HEK293 (cell line): ENCODE measurements at regions not wholly inside any gene's neighbourhood (a gene's known extent, or its start where the extent isn't known, plus 50 kb on each side); places are given as distances from the start of the nearest gene placed in this dataset.

Source experiments
- MZF1 ChIP-seq: fragments of 450-650 bp; formaldehyde crosslinking; IDR thresholded peaks from 2 replicates; pipeline ENCODE4 v1.5.1; 2017; ENCODE audit warnings: missing biosample characterization, missing genetic modification characterization, borderline replicate concordance
- ZNF561 ChIP-seq: fragments of 450-650 bp; IDR thresholded peaks from 2 replicates; pipeline ENCODE4 v1.5.1; 2018; ENCODE audit warnings: missing biosample characterization, missing genetic modification characterization, borderline replicate concordance
- TF ChIP-seq, protein P1 (sequence below): fragments of 450-650 bp; formaldehyde crosslinking; IDR thresholded peaks from 2 replicates; pipeline ENCODE4 v1.5.1; 2016; ENCODE audit warnings: missing biosample characterization, missing genetic modification characterization
- TF ChIP-seq, protein P2 (sequence below): fragments of 450-650 bp; formaldehyde crosslinking; IDR thresholded peaks from 2 replicates; pipeline ENCODE4 v1.5.1; 2016; ENCODE audit warnings: missing biosample characterization, missing genetic modification characterization
- TF ChIP-seq, protein P3 (sequence below): fragments of 450-650 bp; formaldehyde crosslinking; IDR thresholded peaks from 2 replicates; pipeline ENCODE4 v1.5.1; 2017; ENCODE audit warnings: missing biosample characterization, missing genetic modification characterization

DNA sequence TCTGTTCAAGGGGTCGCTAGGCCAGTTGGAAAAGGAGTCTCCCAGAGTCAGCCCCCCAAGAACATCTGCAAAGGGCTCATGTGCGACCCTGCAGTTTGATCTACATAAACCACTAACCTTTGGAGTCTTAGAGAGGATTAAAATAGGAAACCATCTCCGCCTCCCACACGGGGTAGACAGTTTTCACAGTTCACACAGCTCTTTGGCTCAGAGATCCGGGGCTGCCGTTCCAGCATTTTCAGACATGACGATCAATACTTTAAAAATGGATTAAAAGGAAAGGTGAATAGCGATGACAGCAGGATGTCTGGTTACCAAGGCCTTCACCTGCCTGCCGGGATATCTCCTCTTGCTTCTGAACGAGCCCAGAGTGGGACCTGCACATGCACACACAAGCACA, 59.8 kb upstream of the BCL11B start:
- TF ChIP-seq, protein P1, sequence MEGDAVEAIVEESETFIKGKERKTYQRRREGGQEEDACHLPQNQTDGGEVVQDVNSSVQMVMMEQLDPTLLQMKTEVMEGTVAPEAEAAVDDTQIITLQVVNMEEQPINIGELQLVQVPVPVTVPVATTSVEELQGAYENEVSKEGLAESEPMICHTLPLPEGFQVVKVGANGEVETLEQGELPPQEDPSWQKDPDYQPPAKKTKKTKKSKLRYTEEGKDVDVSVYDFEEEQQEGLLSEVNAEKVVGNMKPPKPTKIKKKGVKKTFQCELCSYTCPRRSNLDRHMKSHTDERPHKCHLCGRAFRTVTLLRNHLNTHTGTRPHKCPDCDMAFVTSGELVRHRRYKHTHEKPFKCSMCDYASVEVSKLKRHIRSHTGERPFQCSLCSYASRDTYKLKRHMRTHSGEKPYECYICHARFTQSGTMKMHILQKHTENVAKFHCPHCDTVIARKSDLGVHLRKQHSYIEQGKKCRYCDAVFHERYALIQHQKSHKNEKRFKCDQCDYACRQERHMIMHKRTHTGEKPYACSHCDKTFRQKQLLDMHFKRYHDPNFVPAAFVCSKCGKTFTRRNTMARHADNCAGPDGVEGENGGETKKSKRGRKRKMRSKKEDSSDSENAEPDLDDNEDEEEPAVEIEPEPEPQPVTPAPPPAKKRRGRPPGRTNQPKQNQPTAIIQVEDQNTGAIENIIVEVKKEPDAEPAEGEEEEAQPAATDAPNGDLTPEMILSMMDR (tag by site-specific recombination): no peak
- TF ChIP-seq, protein P2, sequence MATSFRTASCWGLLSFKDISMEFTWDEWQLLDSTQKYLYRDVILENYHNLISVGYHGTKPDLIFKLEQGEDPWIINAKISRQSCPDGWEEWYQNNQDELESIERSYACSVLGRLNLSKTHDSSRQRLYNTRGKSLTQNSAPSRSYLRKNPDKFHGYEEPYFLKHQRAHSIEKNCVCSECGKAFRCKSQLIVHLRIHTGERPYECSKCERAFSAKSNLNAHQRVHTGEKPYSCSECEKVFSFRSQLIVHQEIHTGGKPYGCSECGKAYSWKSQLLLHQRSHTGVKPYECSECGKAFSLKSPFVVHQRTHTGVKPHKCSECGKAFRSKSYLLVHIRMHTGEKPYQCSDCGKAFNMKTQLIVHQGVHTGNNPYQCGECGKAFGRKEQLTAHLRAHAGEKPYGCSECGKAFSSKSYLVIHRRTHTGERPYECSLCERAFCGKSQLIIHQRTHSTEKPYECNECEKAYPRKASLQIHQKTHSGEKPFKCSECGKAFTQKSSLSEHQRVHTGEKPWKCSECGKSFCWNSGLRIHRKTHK: no peak
- TF ChIP-seq MZF1 (tag by site-specific recombination) (no peak), ZNF561 (tag by site-specific recombination) (no peak)
- TF ChIP-seq, protein P3, sequence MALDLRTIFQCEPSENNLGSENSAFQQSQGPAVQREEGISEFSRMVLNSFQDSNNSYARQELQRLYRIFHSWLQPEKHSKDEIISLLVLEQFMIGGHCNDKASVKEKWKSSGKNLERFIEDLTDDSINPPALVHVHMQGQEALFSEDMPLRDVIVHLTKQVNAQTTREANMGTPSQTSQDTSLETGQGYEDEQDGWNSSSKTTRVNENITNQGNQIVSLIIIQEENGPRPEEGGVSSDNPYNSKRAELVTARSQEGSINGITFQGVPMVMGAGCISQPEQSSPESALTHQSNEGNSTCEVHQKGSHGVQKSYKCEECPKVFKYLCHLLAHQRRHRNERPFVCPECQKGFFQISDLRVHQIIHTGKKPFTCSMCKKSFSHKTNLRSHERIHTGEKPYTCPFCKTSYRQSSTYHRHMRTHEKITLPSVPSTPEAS (tag by site-specific recombination): no peak
